A673 (cell line): ENCODE measurements at regions not wholly inside any gene's neighbourhood (a gene's known extent, or its start where the extent isn't known, plus 50 kb on each side); places are given as distances from the start of the nearest gene placed in this dataset.

Experiments
- CTCF ChIP-seq: fragments of 300-800, 200-600 bp; sonication (generic); conservative IDR thresholded peaks from 2 replicates; pipeline ENCODE4 v1.5.1; 2017; ENCODE audit warnings: low read depth, mild to moderate bottlenecking, antibody characterized with exemption, low read length, moderate library complexity, mixed read lengths
- EZH2 ChIP-seq: fragments of 200-600 bp; sonication (generic); IDR thresholded peaks from 2 replicates; pipeline ENCODE4 v1.6.1; 2017; ENCODE audit warnings: borderline replicate concordance, low read depth, mild to moderate bottlenecking, mixed read lengths, antibody characterized with exemption, low read length; ENCODE audit not compliant: poor library complexity, severe bottlenecking

- no peak for TF ChIP-seq CTCF
- TF ChIP-seq EZH2, result no peak
Observed at GRCh38 chr7:12508005-12508404, 62.5 kb upstream of the SCIN start.
